B cell (primary cell): ENCODE measurements at regions not wholly inside any gene's neighbourhood (a gene's known extent, or its start where the extent isn't known, plus 50 kb on each side); places are given as distances from the start of the nearest gene placed in this dataset.

Experiments used
- ATAC-seq: fragments of 200-7000 bp; cut with Tn5 transposase; one replicate; pipeline ENCODE4 v1.10.0; 2021; ENCODE audit warnings: low read depth, mild to moderate bottlenecking, moderate number of reproducible peaks, moderate library complexity
- CTCF ChIA-PET: fragments of 350-600 bp; sonication (Branson Sonifier 250); formaldehyde crosslinking; loops from one replicate; lab custom pipeline; 2021; ENCODE audit warnings: antibody characterized with exemption, inconsistent platforms; lab: Charles Lee
- POLR2A ChIA-PET: fragments of 350-600 bp; sonication (Branson Sonifier 250); formaldehyde crosslinking; loops from one replicate; lab custom pipeline; 2021; ENCODE audit warnings: antibody characterized with exemption; lab: Charles Lee
- DNase-seq: peaks from one replicate; pipeline ENCODE4 v3.0.0; 2013
- H2AFZ ChIP-seq: 2 replicates; pipeline ENCODE4 v1.6.1; 2012; ENCODE audit warnings: mild to moderate bottlenecking, low read depth, low read length; ENCODE audit not compliant: insufficient read depth, poor library complexity, severe bottlenecking
- H3K27ac ChIP-seq, 2 donors: 1 replicate in 1 of 2; 2 replicates in 1 of 2; pipeline ENCODE4 v1.5.1; 2012 to 2013; ENCODE audit warnings: low read length in 2 of 2, mild to moderate bottlenecking in 2 of 2, moderate library complexity in 1 of 2
- H3K27me3 ChIP-seq, 4 experiments: fragments of 200-600 bp in 1 of 4; sonication (generic) in 1 of 4; replicated peaks in 1 of 4; 1 replicate in 2 of 4; 2 replicates in 2 of 4; pipeline versions ENCODE4 v1.6.1 to v1.7.0; 2013 to 2016; ENCODE audit warnings: low read length in 3 of 4, mild to moderate bottlenecking in 2 of 4, mixed read lengths in 1 of 4, moderate library complexity in 1 of 4; ENCODE audit not compliant: insufficient read depth in 4 of 4, control insufficient read depth in 3 of 4; ENCODE audit errors: control extremely low read depth in 1 of 4
- H3K36me3 ChIP-seq, 2 experiments: replicated peaks in 1 of 2; 1 replicate in 1 of 2; 2 replicates in 1 of 2; pipeline versions ENCODE4 v1.6.1 to v1.7.1; 2013; ENCODE audit warnings: low read length in 1 of 2; ENCODE audit not compliant: insufficient read depth in 2 of 2, control insufficient read depth in 1 of 2; ENCODE audit errors: control extremely low read depth in 1 of 2, extremely low read depth in 1 of 2
- H3K4me1 ChIP-seq, 2 donors: fragments of 200-600 bp in 1 of 2; sonication (generic) in 1 of 2; 1 replicate in 1 of 2; 2 replicates in 1 of 2; pipeline versions ENCODE4 v1.5.1 to v1.6.1; 2013 to 2017; ENCODE audit warnings: low read length in 2 of 2; ENCODE audit not compliant: control insufficient read depth in 2 of 2, insufficient read depth in 2 of 2
- H3K4me2 ChIP-seq: replicated peaks from 2 replicates; pipeline ENCODE3; 2012; ENCODE audit warnings: mild to moderate bottlenecking, low read depth, low read length; ENCODE audit not compliant: poor library complexity, severe bottlenecking
- H3K4me3 ChIP-seq, 5 experiments: fragments of 200-600 bp in 1 of 5; sonication (generic) in 1 of 5; 1 replicate in 3 of 5; 2 replicates in 2 of 5; pipeline versions ENCODE4 v1.5.1 to v1.7.0; 2011 to 2016; ENCODE audit warnings: low read length in 4 of 5, mild to moderate bottlenecking in 4 of 5, low read depth in 2 of 5, control low read depth in 1 of 5, moderate library complexity in 1 of 5; ENCODE audit not compliant: insufficient read depth in 1 of 5; ENCODE audit errors: control extremely low read depth in 1 of 5, extremely low read depth in 1 of 5
- H3K79me2 ChIP-seq: fragments of 200-600 bp; sonication (generic); one replicate; pipeline ENCODE4 v1.6.0; 2016; ENCODE audit warnings: low read length; ENCODE audit not compliant: control insufficient read depth, insufficient read depth
- H3K9ac ChIP-seq: fragments of 200-600 bp; sonication (generic); 2 replicates; pipeline ENCODE4 v1.6.1; 2017; ENCODE audit warnings: mild to moderate bottlenecking, low read length, moderate library complexity
- H3K9me3 ChIP-seq, 3 donors: one replicate each; pipeline versions ENCODE4 v1.6.1 to v1.7.1; 2013; ENCODE audit warnings: low read length in 2 of 3; ENCODE audit not compliant: control insufficient read depth in 2 of 3, insufficient read depth in 1 of 3; ENCODE audit errors: control extremely low read depth in 1 of 3
- H4K20me1 ChIP-seq: 2 replicates; pipeline ENCODE4 v1.6.0; 2012; ENCODE audit warnings: mild to moderate bottlenecking, low read length; ENCODE audit not compliant: insufficient read depth, control insufficient read depth, poor library complexity, severe bottlenecking
- H3K27ac Mint-ChIP-seq: one replicate; pipeline ENCODE4 v1.8.0; 2021; ENCODE audit warnings: mixed read lengths
- H3K27me3 Mint-ChIP-seq: one replicate; pipeline ENCODE4 v1.8.0; 2021; ENCODE audit warnings: mixed read lengths
- H3K4me1 Mint-ChIP-seq: one replicate; pipeline ENCODE4 v1.8.0; 2021; ENCODE audit warnings: mixed read lengths
- H3K4me3 Mint-ChIP-seq: one replicate; pipeline ENCODE4 v1.8.0; 2021; ENCODE audit warnings: mixed read lengths
- H3K9me3 Mint-ChIP-seq: one replicate; pipeline ENCODE4 v1.8.0; 2022; ENCODE audit warnings: mixed read lengths; ENCODE audit not compliant: insufficient read depth
- CTCF ChIP-seq: fragments of 200-600 bp; IDR thresholded peaks from one replicate; pipeline ENCODE4 v1.8.0; 2022; ENCODE audit warnings: antibody characterized with exemption, mild to moderate bottlenecking
- EZH2 ChIP-seq: IDR thresholded peaks from 2 replicates; pipeline ENCODE4 v1.6.1; 2012; ENCODE audit warnings: borderline replicate concordance, low read depth, mild to moderate bottlenecking, moderate library complexity, low read length; ENCODE audit not compliant: insufficient read depth, poor library complexity, severe bottlenecking
- WGBS: methylation state at CpG from one replicate; pipeline ENCODE4 v1.1.5; 2013; ENCODE audit warnings: missing lambda C conversion rate; ENCODE audit not compliant: insufficient coverage; 5-methylcytosine and 5-hydroxymethylcytosine counted together
- intact Hi-C: fragments of 100-400 bp; cut with micrococcal nuclease; formaldehyde crosslinking; loops from one replicate; pipeline ENCODE4 v1.10.0; 2022

- Histone ChIP-seq H3K9ac (no peak overlapping the region), H3K4me3 (no peak overlapping the region), H4K20me1 (no peaks in the 10 kb centered on the region), H3K79me2 (no peaks in the 10 kb centered on the region), H3K4me2 (no peak overlapping the region), H3K27me3 (peaks cover 0 to 3% (median 0%) of the 10 kb centered on the region in 4 experiments), H3K36me3 (no peaks in the 10 kb centered on the region), H3K4me1 (no peaks in the 10 kb centered on the region), H2AFZ (no peak overlapping the region), H3K27ac (no peak overlapping the region), H3K9me3 (no peaks in the 10 kb centered on the region)
- peaks cover under 1% of the 10 kb centered on the region for H3K9me3 Mint-ChIP-seq
- intact Hi-C loops = no loop called here
- no peak overlapping the region for H3K4me3 Mint-ChIP-seq
- no peak for TF ChIP-seq EZH2
- TF ChIP-seq CTCF = no peak
- CTCF ChIA-PET = no interaction called here
- peaks cover 13% of the 10 kb centered on the region for H3K27me3 Mint-ChIP-seq
- no peaks in the 10 kb centered on the region for H3K4me1 Mint-ChIP-seq
- POLR2A ChIA-PET = no interaction called here
- ATAC-seq (no peak), DNase-seq (no peak)
- no peak overlapping the region for H3K27ac Mint-ChIP-seq
Observed at GRCh38 chr1:222232842-222233241, 315.1 kb downstream of the HHIPL2 start.

- no peak overlapping the region for H3K27ac ChIP-seq
- no CpG with 5 or more reads among the region's 4 CpGs for WGBS
- no peak overlapping the region for H2AFZ ChIP-seq
- H3K9ac ChIP-seq = no peak overlapping the region
- no peaks in the 10 kb centered on the region for H3K79me2 ChIP-seq
- H3K9me3 Mint-ChIP-seq = peaks cover 2% of the 10 kb centered on the region
- no peak overlapping the region for H3K4me3 Mint-ChIP-seq
- no peaks in the 10 kb centered on the region for H3K36me3 ChIP-seq
- TF ChIP-seq EZH2 = no peak
- no peak for TF ChIP-seq CTCF
- H3K27me3 Mint-ChIP-seq = peaks cover 22% of the 10 kb centered on the region
- intact Hi-C loops = no loop called here
- H3K4me3 ChIP-seq = no peak overlapping the region
- no peaks in the 10 kb centered on the region for H3K4me1 Mint-ChIP-seq
- DNase-seq = no peak
- ATAC-seq = no peak
- CTCF ChIA-PET = no interaction called here
- H3K27ac Mint-ChIP-seq = no peak overlapping the region
- no peaks in the 10 kb centered on the region for H3K27me3 ChIP-seq
- POLR2A ChIA-PET = no interaction called here
- H3K9me3 ChIP-seq = no peaks in the 10 kb centered on the region
- no peaks in the 10 kb centered on the region for H4K20me1 ChIP-seq
- H3K4me2 ChIP-seq = no peak overlapping the region
- no peaks in the 10 kb centered on the region for H3K4me1 ChIP-seq
Observed at GRCh38 chr1:222229672-222230312, 318.1 kb downstream of the HHIPL2 start.
